ENCODE measurements at regions not wholly inside any gene's neighbourhood (a gene's known extent, or its start where the extent isn't known, plus 50 kb on each side); places are given as distances from the start of the nearest gene placed in this dataset.
"Not testable (repeated sequence)": the region's sequence is repeated elsewhere in the genome, so short reads cannot be mapped to it uniquely, and the experiment has no call there.

DNA sequence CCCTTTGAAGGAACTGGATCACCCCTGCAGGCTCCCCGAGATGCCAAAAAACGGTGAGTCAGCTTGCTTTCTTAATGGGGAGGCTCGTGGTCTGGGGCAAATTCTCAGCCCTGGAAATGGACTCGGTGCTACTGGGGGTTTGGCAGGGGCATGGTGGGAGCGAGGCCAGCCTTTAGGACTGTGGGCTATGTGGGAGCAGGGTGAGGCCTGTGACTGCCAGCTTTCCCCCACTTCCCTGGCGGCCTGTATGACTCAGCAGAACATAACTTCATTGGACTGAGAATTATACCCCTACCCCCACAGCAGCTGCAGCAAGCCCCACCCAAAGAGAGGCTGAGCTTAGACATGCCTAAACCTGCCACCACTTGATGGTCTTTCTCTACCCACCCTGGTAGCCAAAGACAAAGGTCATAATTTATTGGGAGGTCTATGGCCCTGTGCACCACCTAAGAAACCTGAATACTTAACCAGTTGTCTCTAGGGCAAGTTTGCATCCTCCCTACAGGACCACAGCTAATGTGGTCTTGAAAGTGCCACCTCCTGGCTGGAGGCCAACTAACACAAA is 325.3 kb downstream of the TLE1 start:
- DNase-seq (ENCODE audit: low read depth), result peak; percentile 69

DNA sequence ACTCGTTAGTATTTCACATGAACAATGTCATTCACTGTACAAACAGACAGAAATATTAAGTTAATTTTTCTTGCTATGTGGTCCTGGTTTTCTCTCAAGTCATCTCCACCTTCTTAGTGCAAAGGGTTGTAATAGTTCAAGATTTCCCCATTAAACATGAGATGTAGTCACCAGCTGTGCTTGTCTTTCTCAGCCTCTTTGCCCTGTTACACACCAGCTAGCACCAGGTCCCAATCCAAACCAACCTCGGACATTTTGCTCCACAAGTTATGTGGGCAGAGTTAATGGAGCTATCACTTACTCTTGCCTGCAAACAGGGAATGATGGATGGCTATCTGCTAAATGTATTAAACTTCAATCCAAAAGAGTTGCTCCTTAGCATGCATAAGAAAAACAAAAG is 328.1 kb downstream of the TLE1 start:
- no peak for DNase-seq (ENCODE audit: low read depth)

DNA sequence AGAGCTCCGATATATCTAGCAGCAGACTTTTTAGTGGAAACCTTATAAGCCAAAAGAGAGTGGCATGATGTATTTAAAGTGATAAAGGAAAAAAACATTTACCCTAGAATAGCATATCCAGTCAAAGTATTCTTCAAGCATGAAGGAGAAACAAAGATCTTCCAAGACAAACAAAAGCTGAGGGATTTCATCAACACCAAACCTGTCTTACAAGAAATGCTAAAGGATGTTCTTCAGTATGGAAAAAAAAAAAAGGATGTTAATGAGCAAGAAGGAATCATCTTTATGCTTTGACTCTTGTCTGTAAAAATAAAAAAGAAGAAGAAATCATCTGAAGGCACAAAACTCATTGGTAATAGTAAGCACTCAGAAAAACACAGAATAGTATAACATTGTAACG is 338.2 kb downstream of the TLE1 start:
- no peak for DNase-seq (ENCODE audit: low read depth)

DNA sequence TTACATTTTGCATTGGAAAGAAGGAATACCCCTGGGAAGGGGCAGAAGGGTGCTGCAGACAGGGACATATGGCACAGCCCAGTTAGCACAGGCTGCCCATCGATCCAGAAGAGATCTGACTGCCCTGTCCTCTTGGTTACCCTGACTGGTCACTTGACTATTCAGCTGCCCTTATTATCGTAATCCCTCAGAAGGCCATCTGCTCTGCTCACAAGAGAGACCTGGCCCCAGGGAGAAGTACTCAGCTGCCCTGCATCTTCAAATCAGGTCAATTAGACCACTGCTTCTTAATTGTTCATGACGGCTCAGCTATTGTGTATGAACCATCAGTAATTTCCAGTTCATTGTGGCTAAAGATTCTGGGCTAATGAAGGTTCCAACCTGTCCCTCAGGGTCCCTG is 345.0 kb downstream of the TLE1 start:
- DNase-seq (ENCODE audit: low read depth), result no peak

DNA sequence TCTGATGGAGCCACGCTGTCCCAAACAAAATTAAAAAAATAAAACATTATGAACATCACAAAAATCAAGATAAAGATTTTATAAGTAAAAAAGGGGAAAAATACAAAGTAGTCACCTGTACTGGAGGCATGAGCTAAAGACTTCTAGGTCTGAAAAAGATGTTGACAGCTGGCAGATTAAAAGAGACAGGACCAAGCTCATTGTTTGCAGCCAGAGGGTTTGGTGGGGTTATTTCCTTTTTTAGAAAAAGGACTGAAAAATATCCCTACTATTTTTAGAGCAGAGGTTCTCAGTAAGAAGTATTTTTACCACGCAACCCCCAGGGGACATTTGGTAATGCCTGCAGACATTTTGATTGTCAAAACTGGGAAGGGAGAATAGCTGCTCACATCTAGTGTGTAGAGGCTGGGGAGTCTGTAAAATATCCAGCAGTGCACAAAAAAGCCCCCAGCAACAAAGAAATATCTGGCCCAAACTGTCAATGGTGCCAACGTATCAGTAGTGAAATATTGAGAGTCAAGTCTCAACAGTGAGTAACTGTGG is 353.4 kb downstream of the TLE1 start:
- DNase-seq (ENCODE audit: low read depth), result no peak

DNA sequence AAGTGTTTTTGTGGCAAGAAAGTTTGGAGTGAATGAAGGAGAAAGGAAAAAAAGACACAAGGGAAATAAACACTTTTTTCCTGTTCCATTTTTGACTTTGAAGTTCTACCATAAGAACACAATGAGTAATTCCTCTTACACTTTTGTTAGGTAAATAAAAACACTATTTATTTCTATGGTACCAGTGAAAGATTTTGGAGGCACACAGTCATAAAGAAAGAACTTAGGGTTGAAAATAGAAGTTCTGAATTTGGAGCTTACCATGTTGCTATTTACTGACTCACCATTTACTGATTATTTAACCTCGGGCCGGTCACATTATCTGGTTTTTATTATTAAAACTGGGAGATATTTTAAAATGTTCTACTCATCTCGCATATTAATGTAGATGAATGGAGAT is 367.8 kb downstream of the TLE1 start:
- peak; percentile 58 for DNase-seq (ENCODE audit: low read depth)

DNA sequence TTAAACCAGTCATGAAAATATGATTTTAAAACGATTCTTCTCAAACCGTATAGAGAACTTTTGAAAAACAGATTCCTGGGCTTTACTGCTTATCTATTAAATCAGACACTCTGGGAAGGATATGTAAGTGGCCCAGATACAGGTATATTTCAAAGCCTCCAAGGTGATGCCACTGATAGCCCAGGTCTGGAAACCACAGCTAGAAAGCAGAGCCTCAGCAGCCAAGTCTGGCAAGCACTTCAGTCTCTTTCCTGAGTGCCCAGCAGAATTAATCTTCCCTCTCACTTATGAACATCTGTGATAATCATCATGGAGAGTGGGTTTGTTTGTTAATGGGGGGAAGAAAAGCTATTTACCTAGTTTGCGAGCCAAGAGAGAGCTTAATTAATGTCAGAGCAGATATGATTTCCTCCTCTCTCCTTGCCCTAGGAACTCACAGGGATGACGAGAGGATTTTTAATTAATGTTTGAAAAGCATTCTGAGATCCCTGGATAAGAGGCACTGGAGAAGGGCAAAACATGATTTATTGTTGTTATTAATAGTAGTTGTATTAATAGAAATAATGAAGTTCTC is 368.4 kb downstream of the TLE1 start:
- no peak for DNase-seq (ENCODE audit: low read depth)

DNA sequence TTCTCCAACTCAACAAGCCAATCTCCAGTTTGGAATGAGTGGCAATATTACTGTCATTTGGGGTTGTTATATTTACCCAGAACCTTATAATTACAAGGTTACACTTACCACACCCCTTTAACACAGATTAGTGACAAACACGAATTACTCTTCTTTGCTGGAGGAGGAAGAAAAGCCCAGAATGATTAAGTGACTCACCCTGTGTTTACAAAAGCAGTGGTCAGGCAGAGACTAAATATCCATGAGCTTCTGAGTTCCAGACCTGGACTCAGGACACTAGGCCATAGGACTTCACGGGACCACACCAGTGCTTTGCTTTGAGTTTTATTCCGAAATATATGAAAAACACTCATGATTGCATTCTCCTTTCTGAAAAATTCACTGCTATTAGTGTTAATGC is 370.8 kb downstream of the TLE1 start:
- DNase-seq (ENCODE audit: low read depth), result peak; percentile 91

DNA sequence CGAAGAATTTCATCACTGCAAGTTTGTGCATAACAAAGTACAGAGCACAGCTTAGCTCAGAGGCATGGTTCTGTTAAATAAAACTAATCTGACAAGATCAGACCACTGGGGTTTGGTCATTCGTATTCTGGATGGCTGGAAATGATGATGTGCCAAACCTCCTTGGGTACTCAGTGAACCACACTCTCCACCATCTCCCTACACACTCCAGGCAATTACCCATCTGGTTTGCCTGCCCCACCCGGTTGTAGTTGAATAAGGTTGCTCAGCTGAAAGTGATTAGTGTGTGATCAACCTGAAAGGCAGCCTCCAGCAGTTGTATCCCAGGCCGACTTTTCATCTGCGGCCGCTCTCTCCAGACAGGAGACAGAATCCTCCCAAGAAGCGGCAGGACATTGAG is 371.4 kb downstream of the TLE1 start:
- DNase-seq (ENCODE audit: low read depth), result peak; percentile 76

DNA sequence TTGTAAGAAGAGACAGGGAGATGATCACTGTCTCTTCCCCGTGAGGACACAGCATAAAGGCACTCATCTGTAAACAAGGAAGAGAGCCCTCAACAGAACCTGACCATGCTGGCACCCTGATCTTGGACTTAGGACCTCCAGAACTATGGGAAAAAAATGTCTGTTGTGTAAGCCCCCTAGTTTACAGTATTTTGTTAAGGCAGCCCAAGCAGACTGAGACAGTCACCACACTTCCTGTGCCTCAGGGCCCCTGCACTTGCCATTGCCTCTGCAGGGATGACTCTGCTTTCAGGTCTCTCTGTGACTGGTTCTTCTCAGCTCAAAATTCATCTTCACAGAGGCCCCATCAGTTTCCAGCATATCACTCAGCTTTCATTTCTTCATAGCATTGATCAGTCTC is 372.1 kb downstream of the TLE1 start:
- peak; percentile 39 for DNase-seq (ENCODE audit: low read depth)

DNA sequence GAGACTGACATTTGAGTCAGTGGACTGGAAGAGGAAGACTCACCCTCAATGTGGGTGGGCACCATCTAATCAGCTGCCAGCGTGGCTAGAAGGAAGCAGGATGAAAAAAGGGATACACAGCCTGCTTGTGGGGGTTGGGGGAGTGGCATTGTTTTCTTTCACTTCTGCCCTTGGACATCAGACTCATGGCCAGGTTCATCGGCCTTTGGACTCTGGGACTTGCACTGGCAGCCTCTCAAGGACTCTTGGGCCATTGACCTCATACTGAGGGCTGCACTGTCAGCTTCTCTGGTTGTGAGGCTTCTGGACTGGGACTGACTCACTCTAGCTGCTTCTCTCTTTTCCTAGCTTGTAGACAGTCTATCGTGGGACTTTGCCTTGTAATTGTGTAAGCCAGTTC is 374.9 kb downstream of the TLE1 start:
- peak; percentile 10 for DNase-seq (ENCODE audit: low read depth)

DNA sequence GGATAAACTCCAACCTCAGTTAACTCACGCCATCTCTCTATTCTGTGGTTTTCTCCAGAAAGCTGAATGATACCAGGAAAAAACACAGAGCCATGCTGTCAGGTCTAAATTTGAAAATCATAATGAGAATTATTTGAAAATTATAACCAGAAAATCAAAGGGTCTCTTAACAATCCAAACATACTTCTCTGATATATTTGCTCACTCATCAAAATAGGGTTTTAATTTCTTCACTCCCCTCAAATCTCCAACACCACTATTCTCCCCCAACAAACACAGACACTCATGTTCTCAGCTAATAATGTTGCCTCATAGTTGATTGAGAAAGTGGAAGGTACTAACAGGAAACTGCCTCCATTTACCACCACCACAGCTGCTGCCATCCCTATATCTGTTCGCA is 375.5 kb downstream of the TLE1 start:
- no peak for DNase-seq (ENCODE audit: low read depth)

DNA sequence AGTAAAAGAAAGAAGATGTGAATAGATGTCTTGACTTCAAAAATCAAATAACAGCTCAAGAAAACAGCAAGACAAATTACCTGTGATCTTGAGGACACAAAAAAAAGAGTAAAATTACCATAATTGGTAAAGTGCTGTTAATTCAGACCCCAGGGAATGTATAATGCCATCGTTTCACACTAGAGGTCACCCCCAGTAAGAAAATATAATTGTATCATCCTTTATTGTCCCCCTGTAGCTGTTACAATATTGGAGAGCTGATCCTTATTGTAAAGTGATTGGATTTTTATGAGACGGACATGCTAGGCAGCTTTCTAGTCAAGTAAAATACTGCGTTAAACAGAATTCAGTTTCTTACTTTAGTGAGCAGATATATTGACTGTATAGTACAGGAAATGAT is 377.0 kb downstream of the TLE1 start:
- DNase-seq (ENCODE audit: low read depth), result no peak

DNA sequence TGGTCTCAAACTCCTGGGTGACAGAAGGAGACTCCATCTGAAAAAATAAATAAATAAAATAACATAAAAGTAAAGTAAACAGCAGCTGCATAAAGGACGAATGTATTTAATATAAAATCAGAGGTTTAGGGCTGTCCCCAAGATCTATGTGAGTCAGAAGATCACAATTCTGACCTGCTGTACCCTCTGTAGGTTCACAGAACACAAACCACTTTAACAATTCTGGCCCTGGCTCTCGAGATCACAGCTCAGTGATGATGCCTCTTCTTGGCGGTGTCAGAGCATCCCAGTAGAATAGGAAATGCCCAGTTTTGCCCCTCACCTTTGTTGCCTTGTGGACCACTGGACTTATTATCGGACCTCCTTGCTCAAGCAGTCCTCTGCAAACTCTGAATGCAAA is 380.9 kb downstream of the TLE1 start:
- DNase-seq (ENCODE audit: low read depth), result peak; percentile 51

DNA sequence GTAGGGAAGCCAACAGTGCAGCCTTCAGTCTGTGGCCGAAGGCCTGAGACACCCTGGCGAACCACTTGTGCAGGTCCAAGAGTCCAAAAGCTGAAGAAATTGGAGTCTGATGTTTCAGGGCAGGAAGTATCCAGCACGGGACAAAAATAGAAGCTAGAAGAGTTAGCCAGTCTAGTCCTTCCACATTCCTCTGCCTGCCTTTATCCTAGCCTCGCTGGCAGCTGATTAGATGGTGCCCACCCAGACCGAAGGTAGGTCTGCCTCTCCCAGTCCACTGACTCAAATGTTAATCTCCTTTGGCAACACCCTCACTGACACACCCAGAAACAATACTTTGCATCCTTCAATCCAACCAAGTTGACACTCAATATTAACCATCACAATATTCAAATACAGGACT is 381.6 kb downstream of the TLE1 start:
- not testable (repeated sequence) for DNase-seq (ENCODE audit: low read depth)

DNA sequence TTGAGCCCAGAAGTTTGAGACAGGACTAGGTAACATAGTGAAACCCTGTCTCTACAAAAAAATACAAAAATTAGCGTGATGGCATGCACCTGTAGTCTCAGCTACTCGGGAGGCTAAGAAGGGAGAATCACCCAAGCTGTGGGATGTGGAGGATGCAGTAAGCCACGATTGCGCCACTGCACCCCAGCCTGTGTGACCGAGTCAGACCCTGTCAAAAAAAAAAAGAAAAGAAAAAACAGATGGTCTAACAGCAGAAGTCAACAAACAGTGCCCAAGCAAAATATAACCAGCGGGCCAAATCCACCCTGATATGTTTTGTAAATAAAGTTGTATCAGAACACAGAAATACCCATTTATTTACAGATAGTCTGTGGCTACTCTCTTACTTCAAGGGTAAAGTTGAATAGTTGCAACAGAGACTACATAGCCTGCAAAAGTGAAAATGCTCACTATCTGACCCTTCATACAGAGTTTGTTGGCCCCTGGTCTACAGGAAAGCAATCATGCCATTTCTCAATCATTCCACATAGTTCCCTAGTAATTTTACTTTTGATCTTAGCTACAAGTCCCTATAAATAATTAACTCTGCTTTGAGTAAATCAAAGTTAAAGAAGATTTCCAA is 383.7 kb downstream of the TLE1 start:
- no peak for DNase-seq (ENCODE audit: low read depth)

DNA sequence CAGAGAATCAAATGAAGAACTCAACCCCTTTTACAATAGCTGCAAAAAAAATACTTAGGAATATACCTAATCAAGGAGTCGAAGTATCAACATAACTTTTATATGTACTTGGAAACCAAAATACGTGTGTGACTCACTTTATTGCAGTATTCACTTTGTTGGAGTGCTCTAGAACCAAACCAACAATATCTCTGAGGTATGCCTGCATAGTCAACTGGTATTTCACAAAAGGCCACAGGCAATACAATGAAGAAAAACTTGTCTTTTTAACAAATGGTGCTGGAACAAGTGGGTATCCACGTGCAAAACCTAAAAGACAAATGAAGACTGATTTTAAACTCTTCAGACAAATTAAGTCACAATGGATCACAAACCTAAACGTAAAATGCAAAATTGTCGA is 385.7 kb downstream of the TLE1 start:
- DNase-seq (ENCODE audit: low read depth), result peak; percentile 44

DNA sequence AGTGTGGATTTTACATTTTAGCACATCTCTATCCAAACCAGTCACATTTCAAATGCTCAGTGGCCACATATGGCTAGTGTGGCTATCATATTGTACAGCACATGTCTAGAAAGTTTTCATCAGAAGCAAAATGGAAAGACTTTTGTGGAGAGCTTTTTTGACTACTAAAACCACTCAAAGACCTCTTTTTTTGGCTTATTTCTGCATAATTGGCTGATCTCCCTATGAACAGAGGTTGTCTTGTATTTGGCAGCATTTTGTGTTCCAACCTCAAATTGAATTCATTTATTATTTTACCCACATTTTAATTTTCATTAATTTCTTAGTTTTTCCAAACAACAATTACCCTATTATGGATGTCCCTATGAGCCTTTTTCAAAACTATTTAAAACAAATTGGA is 395.7 kb downstream of the TLE1 start:
- DNase-seq (ENCODE audit: low read depth), result no peak

DNA sequence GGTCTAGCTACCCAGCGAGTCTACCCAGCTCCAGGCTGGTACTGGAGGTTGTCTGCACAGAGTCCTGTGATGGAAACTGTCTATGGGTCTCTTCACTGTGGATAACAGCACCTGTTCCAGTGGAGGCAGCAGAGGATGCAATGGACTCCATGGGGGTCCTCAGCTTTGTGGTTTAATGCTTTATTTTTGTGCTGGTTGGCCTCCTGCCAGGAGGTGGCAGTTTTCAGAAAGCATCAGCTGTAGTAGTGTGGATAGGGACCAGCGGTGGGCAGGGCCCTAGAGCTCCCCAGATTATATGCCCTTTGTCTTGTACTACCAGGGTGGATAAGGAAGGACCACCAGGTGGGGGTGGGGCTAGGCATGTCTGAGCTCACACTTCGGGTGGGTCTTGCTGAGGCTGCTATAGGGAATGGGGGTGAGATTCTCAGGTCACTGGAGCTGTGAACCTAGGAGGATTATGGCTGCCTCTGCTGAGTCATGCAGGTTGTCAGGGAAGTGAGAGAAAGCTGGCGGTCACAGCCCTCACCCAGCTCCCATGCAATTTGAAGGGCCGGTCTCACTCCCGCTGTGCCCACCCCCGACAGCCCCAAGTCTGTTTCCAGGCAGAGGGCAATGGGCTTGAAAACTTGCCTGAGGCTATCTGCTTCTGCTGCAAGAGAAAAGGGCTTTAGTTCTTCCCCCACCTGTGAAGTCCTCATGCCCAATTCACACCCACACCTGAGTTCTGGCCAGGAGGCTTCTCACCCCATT is 397.1 kb downstream of the TLE1 start:
- peak; percentile 16 for DNase-seq (ENCODE audit: low read depth)

DNA sequence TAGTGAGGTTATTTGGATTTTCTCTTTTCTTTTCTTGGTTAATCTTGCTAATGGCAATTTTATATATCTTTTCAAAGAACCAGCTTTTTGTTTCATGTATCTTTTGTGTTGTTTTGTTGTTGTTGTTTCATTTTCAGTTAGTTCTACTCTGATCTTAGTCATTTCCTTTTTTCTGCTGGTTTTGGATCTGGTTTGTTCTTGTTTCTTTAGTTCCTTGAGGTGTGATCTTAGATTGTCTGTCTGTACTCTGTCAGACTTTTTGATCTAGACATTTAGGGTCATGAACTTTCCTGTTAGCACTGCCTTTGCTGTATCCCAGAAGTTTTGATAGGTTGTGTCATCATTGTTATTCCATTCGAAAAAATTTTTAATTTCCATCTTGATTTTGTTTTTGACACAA is 399.7 kb downstream of the TLE1 start:
- no peak for DNase-seq (ENCODE audit: low read depth)

DNA sequence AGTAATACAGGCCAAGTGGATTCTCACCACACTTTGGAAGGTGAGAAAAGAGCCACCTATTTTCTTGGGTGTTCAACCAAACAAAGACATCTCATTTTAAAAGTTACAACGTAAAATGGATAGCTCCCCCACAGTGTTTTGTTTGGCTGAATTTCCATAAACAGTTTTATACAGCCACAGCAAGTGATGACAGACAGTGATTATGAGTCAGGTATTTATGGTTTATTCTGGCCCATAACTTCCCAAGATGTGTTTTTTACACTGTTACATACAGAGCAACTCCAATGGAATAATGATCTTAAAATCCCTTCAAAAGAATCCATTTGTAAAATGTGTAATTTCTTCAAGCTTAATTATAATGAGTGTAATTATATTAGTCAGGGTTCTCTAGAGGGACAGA is 421.3 kb downstream of the TLE1 start:
- DNase-seq (ENCODE audit: low read depth), result peak; percentile 74

DNA sequence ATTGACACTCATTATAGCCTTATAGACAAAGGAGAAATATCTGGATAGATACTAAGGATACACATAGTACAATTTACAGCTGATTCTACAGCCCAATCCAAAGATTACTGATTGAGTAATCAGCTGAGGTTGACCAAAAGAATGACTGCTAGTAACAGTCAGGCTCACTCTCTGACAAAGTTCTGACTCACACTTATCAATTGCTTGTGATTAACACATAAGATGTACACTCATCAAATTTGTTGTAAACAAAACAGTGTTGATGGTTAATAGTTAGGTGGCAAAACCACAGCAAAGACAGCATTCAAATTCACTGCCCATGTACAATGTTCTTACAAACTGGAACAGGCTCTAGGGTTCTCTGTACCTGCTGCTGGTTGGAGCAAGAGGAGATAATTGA is 422.7 kb downstream of the TLE1 start:
- peak; percentile 76 for DNase-seq (ENCODE audit: low read depth)

DNA sequence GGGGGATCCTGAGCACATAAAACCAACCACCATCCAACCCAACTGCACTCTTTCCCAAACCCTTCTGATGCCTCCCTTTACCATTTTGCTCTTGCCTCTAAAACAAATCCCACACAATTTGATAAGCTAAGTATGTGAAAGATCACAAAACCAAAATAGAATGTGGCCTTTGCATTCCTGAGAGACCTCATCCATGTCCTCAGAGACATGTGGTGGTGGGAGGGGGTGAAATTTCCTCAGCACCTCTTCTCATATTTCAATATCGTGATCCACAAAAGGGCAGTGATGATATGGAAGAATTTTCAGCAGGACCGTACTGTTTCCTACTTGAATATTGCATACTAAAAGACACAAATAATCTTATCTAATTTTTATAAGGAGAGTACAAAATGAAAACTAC is 423.3 kb downstream of the TLE1 start:
- DNase-seq (ENCODE audit: low read depth), result peak; percentile 14
